Mucosa of rectum (tissue), 2 donors: ENCODE measurements at regions not wholly inside any gene's neighbourhood (a gene's known extent, or its start where the extent isn't known, plus 50 kb on each side); places are given as distances from the start of the nearest gene placed in this dataset.

Source experiments
- H3K27ac ChIP-seq, 2 donors: one replicate each; pipeline ENCODE4 v1.7.0; 2013; ENCODE audit warnings: inconsistent platforms in 2 of 2, low read depth in 2 of 2, low read length in 2 of 2
- H3K27me3 ChIP-seq, 2 donors: one replicate each; pipeline ENCODE4 v1.7.0; 2013; ENCODE audit warnings: low read length in 2 of 2; ENCODE audit not compliant: control insufficient read depth in 2 of 2, insufficient read depth in 2 of 2
- H3K36me3 ChIP-seq, 2 donors: one replicate each; pipeline ENCODE4 v1.7.0; 2013; ENCODE audit warnings: low read length in 2 of 2; ENCODE audit not compliant: control insufficient read depth in 2 of 2, insufficient read depth in 2 of 2
- H3K4me1 ChIP-seq, 2 donors: one replicate each; pipeline ENCODE4 v1.7.0; 2013; ENCODE audit warnings: low read length in 2 of 2, mild to moderate bottlenecking in 1 of 2; ENCODE audit not compliant: control insufficient read depth in 2 of 2, insufficient read depth in 2 of 2
- H3K4me3 ChIP-seq, 2 donors: one replicate each; pipeline ENCODE4 v1.7.0; 2013; ENCODE audit warnings: low read length in 2 of 2
- H3K9ac ChIP-seq, 2 donors: one replicate each; pipeline ENCODE4 v1.7.0; 2013; ENCODE audit warnings: low read length in 2 of 2, low read depth in 1 of 2, mild to moderate bottlenecking in 1 of 2
- H3K9me3 ChIP-seq, 2 donors: one replicate each; pipeline ENCODE4 v1.7.0; 2013; ENCODE audit warnings: low read length in 2 of 2; ENCODE audit not compliant: control insufficient read depth in 2 of 2
- donor health status: healthy.
- donor health status: Normal muscosa, but diverticular disease.

GRCh38 chr10:131803860-131804425, 96.9 kb upstream of the PPP2R2D start:
- Histone ChIP-seq H3K4me3 (no peak overlapping the region), H3K4me1 (no peaks in the 10 kb centered on the region), H3K9me3 (peaks cover 0 to 5% of the 10 kb centered on the region in 2 donors), H3K9ac (no peak overlapping the region), H3K27me3 (no peaks in the 10 kb centered on the region), H3K27ac (no peak overlapping the region), H3K36me3 (no peaks in the 10 kb centered on the region)

GRCh38 chr10:131804551-131805295, 96.1 kb upstream of the PPP2R2D start:
- no peaks in the 10 kb centered on the region for H3K4me1 ChIP-seq
- H3K27me3 ChIP-seq, result no peaks in the 10 kb centered on the region
- H3K27ac ChIP-seq, result no peak overlapping the region
- no peak overlapping the region for H3K4me3 ChIP-seq
- H3K36me3 ChIP-seq, result no peaks in the 10 kb centered on the region
- peaks cover 0 to under 1% of the 10 kb centered on the region in 2 donors for H3K9me3 ChIP-seq
- no peak overlapping the region for H3K9ac ChIP-seq

- H3K4me3 ChIP-seq, result no peak overlapping the region
- H3K27me3 ChIP-seq, result no peaks in the 10 kb centered on the region
- no peaks in the 10 kb centered on the region for H3K4me1 ChIP-seq
- no peaks in the 10 kb centered on the region for H3K36me3 ChIP-seq
- no peak overlapping the region for H3K27ac ChIP-seq
- no peak overlapping the region for H3K9ac ChIP-seq
- no peaks in the 10 kb centered on the region for H3K9me3 ChIP-seq
Observed at GRCh38 chr10:131805696-131806095, 95.1 kb upstream of the PPP2R2D start.

- H3K36me3 ChIP-seq, result no peaks in the 10 kb centered on the region
- no peak overlapping the region for H3K27ac ChIP-seq
- H3K4me3 ChIP-seq, result no peak overlapping the region
- H3K9ac ChIP-seq, result no peak overlapping the region
- no peaks in the 10 kb centered on the region for H3K4me1 ChIP-seq
- no peaks in the 10 kb centered on the region for H3K9me3 ChIP-seq
- H3K27me3 ChIP-seq, result no peaks in the 10 kb centered on the region
Observed at GRCh38 chr10:131806146-131806545, 94.7 kb upstream of the PPP2R2D start.

- no peaks in the 10 kb centered on the region for H3K36me3 ChIP-seq
- H3K9ac ChIP-seq, result no peak overlapping the region
- no peaks in the 10 kb centered on the region for H3K27me3 ChIP-seq
- H3K27ac ChIP-seq, result no peak overlapping the region
- H3K9me3 ChIP-seq, result no peaks in the 10 kb centered on the region
- H3K4me3 ChIP-seq, result no peak overlapping the region
- no peaks in the 10 kb centered on the region for H3K4me1 ChIP-seq
Observed at GRCh38 chr10:131806646-131807317, 94.0 kb upstream of the PPP2R2D start.

GRCh38 chr10:131808370-131808930, 92.4 kb upstream of the PPP2R2D start:
- Histone ChIP-seq H3K9ac (no peak overlapping the region), H3K9me3 (no peaks in the 10 kb centered on the region), H3K27me3 (no peaks in the 10 kb centered on the region), H3K27ac (no peak overlapping the region), H3K4me1 (no peaks in the 10 kb centered on the region), H3K4me3 (no peak overlapping the region), H3K36me3 (no peaks in the 10 kb centered on the region)

GRCh38 chr10:131810036-131810804, 90.6 kb upstream of the PPP2R2D start:
- H3K9ac ChIP-seq, result no peak overlapping the region
- H3K27me3 ChIP-seq, result no peaks in the 10 kb centered on the region
- H3K36me3 ChIP-seq, result no peaks in the 10 kb centered on the region
- H3K4me1 ChIP-seq, result no peaks in the 10 kb centered on the region
- no peaks in the 10 kb centered on the region for H3K9me3 ChIP-seq
- H3K27ac ChIP-seq, result no peak overlapping the region
- H3K4me3 ChIP-seq, result no peak overlapping the region

GRCh38 chr10:131810805-131811629, 89.8 kb upstream of the PPP2R2D start:
- no peaks in the 10 kb centered on the region for H3K27me3 ChIP-seq
- no peaks in the 10 kb centered on the region for H3K4me1 ChIP-seq
- no peak overlapping the region for H3K27ac ChIP-seq
- no peak overlapping the region for H3K4me3 ChIP-seq
- no peaks in the 10 kb centered on the region for H3K9me3 ChIP-seq
- H3K9ac ChIP-seq, result no peak overlapping the region
- no peaks in the 10 kb centered on the region for H3K36me3 ChIP-seq

GRCh38 chr10:131811630-131812403, 89.0 kb upstream of the PPP2R2D start:
- Histone ChIP-seq H3K27me3 (no peaks in the 10 kb centered on the region), H3K4me1 (no peaks in the 10 kb centered on the region), H3K4me3 (no peak overlapping the region), H3K36me3 (no peaks in the 10 kb centered on the region), H3K9me3 (no peaks in the 10 kb centered on the region), H3K9ac (no peak overlapping the region), H3K27ac (no peak overlapping the region)
